Activated CD8-positive, alpha-beta memory T cell treated with anti-CD3 and anti-CD28 coated beads for 24 hours (primary cell): ENCODE measurements at regions not wholly inside any gene's neighbourhood (a gene's known extent, or its start where the extent isn't known, plus 50 kb on each side); places are given as distances from the start of the nearest gene placed in this dataset.
A peak's percentile ranks its signal among the peaks of the same experiment; 100 is the strongest.
"Not testable (repeated sequence)": the region's sequence is repeated elsewhere in the genome, so short reads cannot be mapped to it uniquely, and the experiment has no call there.

ENCODE experiments used
- DNase-seq: peaks from one replicate; pipeline ENCODE4 v3.0.0-alpha.2; 2020

- no peak for DNase-seq
These were observed 82.0 kb upstream of the PDZD8 start for GRCh38 chr10:117457071-117457810.

GRCh38 chr10:117455346-117455745 is 80.1 kb upstream of the PDZD8 start:
- DNase-seq = no peak

- DNase-seq = no peak
These were observed 79.3 kb upstream of the PDZD8 start for GRCh38 chr10:117454502-117454901.

GRCh38 chr10:117453484-117453883 is 78.2 kb upstream of the PDZD8 start:
- not testable (repeated sequence) for DNase-seq

- DNase-seq = no peak
These were observed 75.7 kb upstream of the PDZD8 start for GRCh38 chr10:117450940-117451339.

- DNase-seq = no peak
These were observed 74.4 kb upstream of the PDZD8 start for GRCh38 chr10:117449636-117450035.

GRCh38 chr10:117448802-117449201 is 73.6 kb upstream of the PDZD8 start:
- DNase-seq = no peak

GRCh38 chr10:117445992-117446391 is 70.8 kb upstream of the PDZD8 start:
- DNase-seq = no peak

- no peak for DNase-seq
These were observed 69.3 kb upstream of the PDZD8 start for GRCh38 chr10:117444497-117445040.

- DNase-seq = no peak
These were observed 68.4 kb upstream of the PDZD8 start for GRCh38 chr10:117443686-117444041.

- DNase-seq = peak; percentile 75
These were observed 67.9 kb upstream of the PDZD8 start for GRCh38 chr10:117442944-117443685.

GRCh38 chr10:117442521-117442920 is 67.3 kb upstream of the PDZD8 start:
- no peak for DNase-seq

- DNase-seq = no peak
These were observed 66.7 kb upstream of the PDZD8 start for GRCh38 chr10:117441812-117442443.

GRCh38 chr10:117441361-117441760 is 66.1 kb upstream of the PDZD8 start:
- no peak for DNase-seq

- DNase-seq = no peak
These were observed 64.1 kb upstream of the PDZD8 start for GRCh38 chr10:117439243-117439912.

GRCh38 chr10:117432866-117433265 is 57.6 kb upstream of the PDZD8 start:
- DNase-seq = no peak

- no peak for DNase-seq
These were observed 55.9 kb upstream of the PDZD8 start for GRCh38 chr10:117431160-117431559.

- DNase-seq = not testable (repeated sequence)
These were observed 55.3 kb upstream of the PDZD8 start for GRCh38 chr10:117430535-117430934.

GRCh38 chr10:117429643-117430265 is 54.5 kb upstream of the PDZD8 start:
- no peak for DNase-seq

- DNase-seq = no peak
These were observed 52.1 kb upstream of the PDZD8 start for GRCh38 chr10:117427356-117427755.

- no peak for DNase-seq
These were observed 50.8 kb upstream of the PDZD8 start for GRCh38 chr10:117425974-117426566.
